ENCODE measurements at regions not wholly inside any gene's neighbourhood (a gene's known extent, or its start where the extent isn't known, plus 50 kb on each side); places are given as distances from the start of the nearest gene placed in this dataset. TPM values are rescaled to one million over a fixed set of nuclear protein-coding genes. Genes with fewer than 3 reads are reported as not detected.

DNA sequence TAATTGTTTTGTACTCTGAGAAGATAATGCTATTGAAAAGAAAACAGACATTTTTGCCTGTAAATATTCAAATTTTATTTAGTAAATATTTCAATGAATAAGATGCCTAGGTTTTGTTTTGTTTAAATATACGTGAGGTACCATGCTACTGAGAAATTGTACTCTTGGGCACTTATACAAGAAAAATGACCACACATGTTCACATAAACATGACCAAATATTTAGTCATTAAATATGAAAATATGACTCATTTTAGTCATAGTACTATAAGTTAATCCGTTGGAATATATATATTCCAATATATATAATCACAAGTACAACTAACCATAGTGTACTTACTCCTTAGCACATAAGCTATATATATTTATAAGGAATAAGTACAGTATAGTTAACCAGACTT is 56.7 kb upstream of the ZNF804A start:
- H3K27me3 Mint-ChIP-seq, result no peaks in the 10 kb centered on the region
- TF ChIP-seq, protein P1, sequence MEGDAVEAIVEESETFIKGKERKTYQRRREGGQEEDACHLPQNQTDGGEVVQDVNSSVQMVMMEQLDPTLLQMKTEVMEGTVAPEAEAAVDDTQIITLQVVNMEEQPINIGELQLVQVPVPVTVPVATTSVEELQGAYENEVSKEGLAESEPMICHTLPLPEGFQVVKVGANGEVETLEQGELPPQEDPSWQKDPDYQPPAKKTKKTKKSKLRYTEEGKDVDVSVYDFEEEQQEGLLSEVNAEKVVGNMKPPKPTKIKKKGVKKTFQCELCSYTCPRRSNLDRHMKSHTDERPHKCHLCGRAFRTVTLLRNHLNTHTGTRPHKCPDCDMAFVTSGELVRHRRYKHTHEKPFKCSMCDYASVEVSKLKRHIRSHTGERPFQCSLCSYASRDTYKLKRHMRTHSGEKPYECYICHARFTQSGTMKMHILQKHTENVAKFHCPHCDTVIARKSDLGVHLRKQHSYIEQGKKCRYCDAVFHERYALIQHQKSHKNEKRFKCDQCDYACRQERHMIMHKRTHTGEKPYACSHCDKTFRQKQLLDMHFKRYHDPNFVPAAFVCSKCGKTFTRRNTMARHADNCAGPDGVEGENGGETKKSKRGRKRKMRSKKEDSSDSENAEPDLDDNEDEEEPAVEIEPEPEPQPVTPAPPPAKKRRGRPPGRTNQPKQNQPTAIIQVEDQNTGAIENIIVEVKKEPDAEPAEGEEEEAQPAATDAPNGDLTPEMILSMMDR (IDR thresholded peaks at IDR 0.05; ENCODE audit: unreplicated experiment), result no peak
- H3K9me3 Mint-ChIP-seq (ENCODE audit: low read depth), result no peaks in the 10 kb centered on the region
- no peak for DNase-seq (ENCODE audit: low spot score, unreplicated experiment)
- no peaks in the 10 kb centered on the region for H3K36me3 Mint-ChIP-seq (ENCODE audit: insufficient read depth)
- H3K4me3 Mint-ChIP-seq (ENCODE audit: low read depth), result no peak overlapping the region
- no peak overlapping the region for H3K27ac Mint-ChIP-seq
- H3K4me1 Mint-ChIP-seq (ENCODE audit: low read depth), result no peaks in the 10 kb centered on the region

DNA sequence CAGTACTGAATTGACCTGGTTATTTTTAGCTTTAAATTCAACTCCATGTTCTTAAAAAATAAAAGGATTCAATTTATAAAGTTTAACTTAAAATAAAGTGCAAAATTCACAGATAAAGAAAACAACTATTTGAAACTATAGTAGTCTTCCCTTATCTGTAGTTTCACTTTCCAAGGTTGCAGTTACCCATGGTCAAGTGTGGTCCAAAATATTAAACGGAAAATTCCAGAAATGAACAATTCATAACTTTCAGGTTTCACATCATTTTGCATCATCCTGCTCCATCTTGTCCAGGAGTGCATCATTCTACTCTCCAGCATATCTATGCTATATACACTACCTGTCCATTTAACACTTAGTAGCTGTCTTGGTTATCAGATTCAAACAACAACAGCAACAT is 54.5 kb upstream of the ZNF804A start:
- Mint-ChIP-seq H3K4me3 (ENCODE audit: low read depth) (no peak overlapping the region), H3K4me1 (ENCODE audit: low read depth) (no peaks in the 10 kb centered on the region), H3K36me3 (ENCODE audit: insufficient read depth) (no peaks in the 10 kb centered on the region), H3K9me3 (ENCODE audit: low read depth) (peaks cover 3% of the 10 kb centered on the region), H3K27me3 (no peaks in the 10 kb centered on the region), H3K27ac (no peak overlapping the region)
- no peak for DNase-seq (ENCODE audit: low spot score, unreplicated experiment)
- TF ChIP-seq, protein P1 (IDR thresholded peaks at IDR 0.05; ENCODE audit: unreplicated experiment), result no peak

Small RNAs in the stretch of these regions (microRNA-seq; reads per million reads assigned to microRNA genes)
- not detected for gene MIR548AE1 (ENCODE audit: borderline number of aligned reads, unreplicated experiment)

Measured in progenitor cell of endocrine pancreas (in vitro differentiated cells).